SW 1271 (cell line): ENCODE measurements at regions not wholly inside any gene's neighbourhood (a gene's known extent, or its start where the extent isn't known, plus 50 kb on each side); places are given as distances from the start of the nearest gene placed in this dataset.

ENCODE experiments used
- DNase-seq, 2 experiments: peaks; one replicate each; lab custom pipeline; 2025; lab: John Stamatoyannopoulos, UW

GRCh38 chr5:3142261-3143027 lies 391.0 kb upstream of the IRX2 start:
- no peak for DNase-seq

- no peak for DNase-seq
These were observed 388.6 kb upstream of the IRX2 start for GRCh38 chr5:3140117-3140516.

DNA sequence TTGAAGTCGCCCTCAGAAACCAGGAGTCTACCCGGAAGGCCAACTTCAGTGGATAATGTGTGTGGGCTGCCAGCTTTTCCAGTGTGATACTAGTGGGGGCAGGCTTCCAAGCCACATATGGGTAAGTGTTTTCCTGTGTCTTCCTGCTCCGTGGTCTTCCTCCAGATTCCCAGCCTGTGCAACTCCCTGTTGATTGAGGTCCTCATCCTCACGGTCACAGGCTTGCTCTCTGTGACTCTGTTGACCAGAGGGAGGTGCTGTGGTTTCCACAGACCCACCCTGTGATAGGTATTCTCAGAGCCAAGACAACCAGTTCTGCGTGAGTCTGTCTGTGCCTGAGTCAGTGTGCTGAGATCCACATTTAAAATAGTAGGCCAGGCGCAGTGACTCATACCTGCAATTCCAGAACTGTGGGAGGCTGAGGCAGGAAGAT lies 388.0 kb upstream of the IRX2 start:
- DNase-seq = no peak

DNA sequence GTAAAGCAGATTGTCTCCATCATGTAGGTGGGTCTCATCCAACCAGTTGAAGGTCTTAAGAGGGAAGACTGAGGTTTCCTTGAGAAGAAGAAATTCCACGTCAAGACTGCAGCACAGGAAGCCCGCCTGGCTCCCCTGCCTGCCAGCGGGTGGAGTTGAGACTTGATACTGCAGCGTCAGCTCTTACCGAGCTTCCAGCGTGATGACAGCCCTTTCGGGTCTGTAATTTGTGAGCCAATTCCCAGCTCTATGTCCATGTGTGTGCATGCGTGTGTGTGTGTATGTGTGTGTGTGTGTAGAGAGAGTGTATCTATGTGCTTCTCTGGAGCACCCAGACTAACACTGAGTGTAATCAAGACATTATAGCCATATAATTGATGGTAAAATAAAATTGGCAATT lies 379.7 kb upstream of the IRX2 start:
- no peak for DNase-seq

- no peak for DNase-seq
These were observed 377.8 kb upstream of the IRX2 start for GRCh38 chr5:3129252-3129651.

GRCh38 chr5:3127423-3127911 lies 376.0 kb upstream of the IRX2 start:
- no peak for DNase-seq

- DNase-seq = no peak
These were observed 375.2 kb upstream of the IRX2 start for GRCh38 chr5:3126639-3127038.

DNA sequence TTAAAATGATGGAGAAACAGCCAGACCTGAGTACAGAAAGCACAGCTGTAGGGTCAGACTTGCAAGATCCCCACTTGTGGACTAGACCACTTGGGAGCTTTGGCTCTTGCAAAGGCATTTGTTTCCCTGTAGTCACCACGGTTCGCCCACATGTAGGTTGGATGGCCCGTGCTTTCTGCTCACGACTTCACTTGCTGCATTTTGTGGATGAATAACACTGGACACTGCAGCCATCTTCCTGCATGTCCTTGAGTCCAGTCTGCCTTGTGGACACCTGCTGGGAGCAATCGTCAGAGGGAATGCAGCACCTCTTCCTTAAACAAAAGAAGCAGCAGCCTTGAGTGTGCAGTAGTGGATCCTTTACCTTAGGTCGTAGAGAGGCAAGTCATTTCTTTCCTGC lies 372.9 kb upstream of the IRX2 start:
- no peak for DNase-seq

DNA sequence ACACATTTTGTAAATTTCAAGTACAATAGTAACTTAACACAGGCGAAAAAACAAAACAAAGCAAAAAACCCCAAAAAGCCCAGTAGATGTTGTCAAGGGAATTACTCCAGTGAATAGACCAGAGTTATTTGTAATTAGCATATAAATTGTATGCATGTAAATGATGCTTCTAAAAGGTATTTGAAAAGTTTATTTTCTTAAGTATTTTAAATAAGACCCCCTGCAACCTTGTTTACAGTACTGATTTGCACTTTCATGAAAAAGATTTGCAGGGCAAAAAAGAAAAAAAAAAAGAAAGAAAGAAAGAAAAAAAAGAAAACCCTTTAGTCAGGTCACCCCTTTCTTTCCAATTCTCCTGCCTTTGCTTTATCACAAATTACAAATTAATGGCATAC lies 372.3 kb upstream of the IRX2 start:
- DNase-seq = no peak

DNA sequence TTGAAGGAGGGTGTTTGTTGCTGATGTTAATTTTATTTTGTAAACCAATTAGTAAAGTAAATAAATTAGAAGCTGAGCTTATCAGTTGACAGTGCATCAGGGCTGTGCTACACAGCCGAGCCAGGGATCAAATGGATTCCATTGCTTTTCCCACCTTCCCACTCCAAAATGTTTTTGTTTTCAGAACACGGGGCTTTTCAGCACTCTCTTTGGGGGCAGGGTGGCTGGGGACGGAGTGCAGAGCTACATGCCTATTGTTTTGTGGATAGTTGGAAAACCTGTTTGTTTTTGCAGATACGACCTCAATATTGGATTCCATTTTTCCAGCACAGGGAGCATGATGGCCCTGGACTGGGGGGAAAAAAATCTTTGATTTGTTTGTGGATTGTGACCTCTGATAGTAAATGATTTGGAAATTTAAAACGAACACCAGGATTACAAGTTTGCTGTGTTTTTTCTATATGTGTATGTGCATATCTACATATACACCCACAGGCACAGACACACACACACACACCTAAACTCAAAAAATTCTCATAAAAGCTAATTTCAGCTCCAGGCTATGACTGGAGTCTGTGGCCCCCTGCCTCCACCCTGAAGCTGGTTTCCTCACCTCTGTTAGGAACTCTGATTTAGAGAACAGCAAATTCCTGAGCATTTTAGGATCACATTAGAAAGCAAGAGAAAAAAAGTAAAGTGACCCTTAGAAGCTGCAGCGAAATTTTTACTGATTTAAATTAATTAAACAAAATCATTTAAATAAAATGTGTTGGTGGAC lies 371.7 kb upstream of the IRX2 start:
- DNase-seq = no peak

DNA sequence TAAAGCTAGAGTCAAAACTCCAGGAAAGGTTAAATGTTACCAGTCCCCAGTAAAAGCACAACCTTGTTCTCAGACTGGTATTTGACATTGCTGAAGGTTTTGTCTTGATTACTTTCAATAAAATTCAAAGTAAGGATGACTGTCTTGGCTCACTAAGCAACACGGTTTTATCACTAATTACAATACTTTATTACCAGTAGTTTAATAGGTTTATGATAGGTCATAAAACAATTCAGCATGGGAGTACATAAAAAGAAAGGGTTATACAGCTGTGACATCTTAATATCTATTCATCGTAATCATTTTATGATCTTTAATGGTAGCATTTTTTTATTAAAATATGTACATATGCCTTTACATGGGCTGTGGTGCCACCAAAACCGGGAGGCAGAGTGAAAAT lies 370.7 kb upstream of the IRX2 start:
- DNase-seq = no peak

DNA sequence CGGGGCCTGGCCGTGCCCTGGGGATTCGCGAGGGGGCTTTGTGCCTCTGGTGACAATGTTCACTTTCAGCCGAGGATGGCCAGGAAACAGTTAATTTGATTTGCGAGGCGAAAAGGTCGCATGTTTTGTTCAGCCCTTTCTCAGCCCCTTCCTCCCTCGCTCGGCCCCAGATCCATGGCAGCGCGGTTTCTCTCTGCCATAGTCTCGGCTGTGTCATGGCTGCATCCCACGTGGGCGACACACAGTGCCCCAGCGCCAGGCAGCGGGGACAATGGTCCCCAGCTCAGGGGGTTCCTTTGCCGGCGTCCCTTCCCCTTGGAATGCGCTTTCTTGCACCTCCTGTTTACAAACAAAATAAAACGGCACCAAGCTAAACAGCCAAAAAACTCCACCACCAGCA lies 370.3 kb upstream of the IRX2 start:
- no peak for DNase-seq

- DNase-seq = no peak
These were observed 368.6 kb upstream of the IRX2 start for GRCh38 chr5:3120028-3120427.

DNA sequence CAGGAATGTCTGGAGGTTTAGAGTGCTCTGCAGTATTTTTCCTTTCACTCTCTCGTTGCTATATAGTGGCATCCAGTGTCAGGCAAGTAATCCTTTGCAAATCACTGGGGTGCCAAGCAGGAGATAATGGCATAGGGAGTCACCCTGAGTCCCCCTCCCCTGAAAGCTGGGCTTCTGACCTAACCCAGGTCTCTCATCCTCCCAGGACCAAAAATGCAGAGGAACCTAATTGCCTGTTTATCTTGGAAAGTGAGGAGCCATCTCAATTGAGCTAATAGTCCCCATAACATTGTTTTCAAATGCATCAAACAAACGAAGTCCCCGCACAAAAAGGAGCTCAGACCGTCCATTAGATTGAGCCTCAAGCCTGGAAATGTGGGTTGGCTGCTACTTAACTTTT lies 368.0 kb upstream of the IRX2 start:
- DNase-seq = no peak

GRCh38 chr5:3118340-3118739 lies 366.9 kb upstream of the IRX2 start:
- no peak for DNase-seq

DNA sequence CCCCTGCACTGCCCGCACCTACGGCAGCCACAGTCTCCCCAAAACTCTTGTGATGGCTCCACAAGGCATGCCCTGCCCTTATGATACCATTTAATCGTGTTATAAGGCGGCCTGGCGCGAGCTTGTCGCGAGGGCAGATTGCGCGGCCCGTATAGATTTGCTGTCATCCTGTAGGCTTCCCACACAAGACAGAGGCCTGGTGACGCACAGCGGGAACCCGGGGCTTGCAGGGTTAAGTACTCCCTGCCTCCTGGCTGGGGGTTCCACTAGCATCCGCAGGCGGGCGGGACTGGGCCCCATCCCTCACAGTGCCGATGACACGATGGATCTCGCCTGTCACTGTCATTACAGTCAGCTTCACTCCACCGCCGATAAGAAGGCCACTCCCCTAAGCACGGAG lies 364.9 kb upstream of the IRX2 start:
- no peak for DNase-seq

GRCh38 chr5:3114467-3114866 lies 363.0 kb upstream of the IRX2 start:
- DNase-seq = no peak

DNA sequence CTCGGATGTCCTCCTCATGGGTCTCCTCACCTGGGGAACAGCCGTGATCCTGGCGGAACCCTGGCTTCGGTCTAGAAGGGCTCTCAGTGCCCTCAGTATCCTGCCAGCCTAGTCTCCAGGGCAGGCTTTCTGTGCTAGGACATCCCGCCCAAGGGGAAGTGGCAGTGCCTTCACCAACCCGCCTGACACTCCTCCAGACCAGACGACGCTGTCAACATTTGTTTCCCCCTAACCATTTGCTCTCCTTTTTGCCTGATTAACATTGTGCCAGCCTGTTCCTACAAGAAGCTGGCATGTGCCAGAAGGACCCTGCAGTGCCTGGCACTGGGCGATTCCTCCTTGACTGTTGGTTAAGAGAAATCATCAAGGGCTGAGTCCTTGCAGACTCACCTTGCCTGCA lies 358.9 kb upstream of the IRX2 start:
- no peak for DNase-seq

DNA sequence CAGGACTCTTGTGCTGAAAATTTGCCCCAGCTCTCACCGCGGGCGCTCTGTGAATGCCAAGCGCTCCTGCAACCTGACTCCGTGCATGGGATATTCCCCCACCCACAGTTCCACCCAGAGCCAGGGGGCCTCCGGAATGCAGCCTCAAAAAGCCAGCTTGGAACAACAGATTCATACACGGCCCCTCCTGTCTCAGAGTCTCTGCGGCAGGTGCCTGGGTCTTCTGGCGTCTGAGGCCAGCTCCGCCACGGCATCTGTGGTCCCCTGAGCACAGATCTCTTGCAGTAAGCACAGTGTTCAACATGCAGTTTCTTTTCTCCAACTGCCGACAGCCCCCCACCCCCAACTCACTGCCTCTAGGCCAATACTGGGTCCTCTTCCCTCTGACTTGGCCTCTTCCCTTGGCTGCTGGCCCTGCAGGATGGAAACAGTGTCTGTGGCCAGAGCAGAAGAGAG lies 355.7 kb upstream of the IRX2 start:
- no peak for DNase-seq

DNA sequence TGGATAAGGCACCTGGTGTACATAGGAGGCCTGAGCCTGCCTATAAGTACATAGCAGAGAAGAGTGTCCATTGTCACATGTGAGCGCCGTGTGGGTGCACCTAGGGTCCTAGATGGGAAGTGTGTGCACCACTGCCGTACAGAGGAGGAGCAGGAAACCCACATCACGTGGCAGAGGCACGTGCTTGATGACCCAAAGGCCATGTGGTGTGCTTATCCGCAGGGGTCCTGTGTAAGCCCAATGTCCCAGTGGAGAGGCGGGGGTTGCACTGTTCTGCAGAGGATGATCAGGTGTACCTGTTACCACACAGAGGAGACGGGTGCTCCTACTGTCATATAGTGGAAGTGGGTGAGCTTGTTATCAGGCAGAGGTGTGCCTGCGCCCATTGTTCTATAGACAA lies 354.1 kb upstream of the IRX2 start:
- DNase-seq = no peak

GRCh38 chr5:3105172-3105571 lies 353.7 kb upstream of the IRX2 start:
- DNase-seq = no peak

DNA sequence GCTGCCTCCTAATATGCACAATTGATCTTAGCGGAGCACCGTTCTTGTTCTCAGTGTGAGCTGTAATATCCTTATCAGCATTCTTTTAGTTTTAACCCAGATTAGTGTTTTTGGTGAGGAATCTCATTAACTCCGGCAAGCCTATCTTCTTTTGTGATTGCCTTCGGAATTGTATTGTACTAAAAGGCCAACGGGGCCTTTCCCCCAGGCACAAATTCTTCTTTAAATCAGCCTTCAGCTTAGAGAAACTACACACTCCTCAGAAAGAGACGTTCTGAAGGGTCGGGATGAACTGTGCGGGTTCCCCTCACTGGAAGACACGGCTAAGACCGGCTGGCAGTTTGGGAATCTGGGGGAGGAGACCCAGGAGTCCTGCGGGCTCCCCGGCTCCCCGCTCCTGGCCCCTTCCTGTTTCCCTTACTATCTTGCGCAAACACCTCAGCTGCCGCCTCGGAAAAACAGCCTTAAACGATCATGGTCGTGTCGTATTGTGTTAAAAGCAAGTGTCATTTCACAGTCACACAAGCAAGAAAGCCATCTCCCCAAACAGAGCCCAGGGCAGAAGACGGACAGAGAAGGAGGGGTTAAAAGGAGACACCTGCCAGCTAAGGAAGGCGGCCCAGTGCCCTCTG lies 353.1 kb upstream of the IRX2 start:
- DNase-seq = no peak

GRCh38 chr5:3103262-3103811 lies 351.9 kb upstream of the IRX2 start:
- DNase-seq = no peak
